ENCODE measurements at regions not wholly inside any gene's neighbourhood (a gene's known extent, or its start where the extent isn't known, plus 50 kb on each side); places are given as distances from the start of the nearest gene placed in this dataset.

- no peak overlapping the region for H3K4me2 ChIP-seq (ENCODE audit: low read length)
- no peak overlapping the region for H3K27ac ChIP-seq (ENCODE audit: low read length)
- H2AFZ ChIP-seq (ENCODE audit: low read depth, low read length), result no peak overlapping the region
- H3K9ac ChIP-seq (ENCODE audit: low read length), result no peak overlapping the region
- H3K9me3 ChIP-seq (ENCODE audit: insufficient read depth, low read length), result no peaks in the 10 kb centered on the region
- H3K27me3 ChIP-seq (ENCODE audit: low read depth, low read length), result no peaks in the 10 kb centered on the region
- H4K20me1 ChIP-seq (ENCODE audit: insufficient read depth, low read length), result no peaks in the 10 kb centered on the region
- no peaks in the 10 kb centered on the region for H3K4me1 ChIP-seq (ENCODE audit: low read length)
- no peaks in the 10 kb centered on the region for H3K79me2 ChIP-seq (ENCODE audit: low read length)
- H3K4me3 ChIP-seq (ENCODE audit: low read length), result no peak overlapping the region
- TF ChIP-seq CTCF (IDR thresholded peaks at IDR 0.05; ENCODE audit: low read depth, low read length) (no peak), EZH2phosphoT487 (IDR thresholded peaks at IDR 0.05; ENCODE audit: low read depth) (no peak)
- H3K36me3 ChIP-seq (replicated peaks; ENCODE audit: low read depth, low read length), result no peaks in the 10 kb centered on the region
Observed at GRCh38 chr19:31424861-31425620, 75.8 kb upstream of the TSHZ3 start.

- no peak for TF ChIP-seq EZH2phosphoT487 (IDR thresholded peaks at IDR 0.05; ENCODE audit: low read depth)
- TF ChIP-seq CTCF (IDR thresholded peaks at IDR 0.05; ENCODE audit: low read depth, low read length), result no peak
Observed at GRCh38 chr19:31427857-31428256, 78.6 kb upstream of the TSHZ3 start.

GRCh38 chr19:31430381-31430780, 81.1 kb upstream of the TSHZ3 start:
- Histone ChIP-seq H3K9me3 (ENCODE audit: insufficient read depth, low read length) (no peaks in the 10 kb centered on the region), H3K79me2 (ENCODE audit: low read length) (no peaks in the 10 kb centered on the region), H2AFZ (ENCODE audit: low read depth, low read length) (no peak overlapping the region), H3K4me2 (ENCODE audit: low read length) (no peak overlapping the region), H3K27ac (ENCODE audit: low read length) (no peak overlapping the region), H3K4me3 (ENCODE audit: low read length) (no peak overlapping the region), H3K4me1 (ENCODE audit: low read length) (no peaks in the 10 kb centered on the region), H3K36me3 (replicated peaks; ENCODE audit: low read depth, low read length) (no peaks in the 10 kb centered on the region), H4K20me1 (ENCODE audit: insufficient read depth, low read length) (no peaks in the 10 kb centered on the region), H3K27me3 (ENCODE audit: low read depth, low read length) (no peaks in the 10 kb centered on the region), H3K9ac (ENCODE audit: low read length) (no peak overlapping the region)
- TF ChIP-seq EZH2phosphoT487 (IDR thresholded peaks at IDR 0.05; ENCODE audit: low read depth) (no peak), CTCF (IDR thresholded peaks at IDR 0.05; ENCODE audit: low read depth, low read length) (no peak)

More at GRCh38 chr19:31427857-31428256, 78.6 kb upstream of the TSHZ3 start:
- H3K27me3 ChIP-seq (ENCODE audit: low read depth, low read length), result no peaks in the 10 kb centered on the region
- no peak overlapping the region for H3K9ac ChIP-seq (ENCODE audit: low read length)
- no peaks in the 10 kb centered on the region for H4K20me1 ChIP-seq (ENCODE audit: insufficient read depth, low read length)
- no peaks in the 10 kb centered on the region for H3K9me3 ChIP-seq (ENCODE audit: insufficient read depth, low read length)
- H3K4me1 ChIP-seq (ENCODE audit: low read length), result no peaks in the 10 kb centered on the region
- no peaks in the 10 kb centered on the region for H3K79me2 ChIP-seq (ENCODE audit: low read length)
- H3K36me3 ChIP-seq (replicated peaks; ENCODE audit: low read depth, low read length), result no peaks in the 10 kb centered on the region
- no peak overlapping the region for H2AFZ ChIP-seq (ENCODE audit: low read depth, low read length)
- H3K27ac ChIP-seq (ENCODE audit: low read length), result no peak overlapping the region
- no peak overlapping the region for H3K4me3 ChIP-seq (ENCODE audit: low read length)
- H3K4me2 ChIP-seq (ENCODE audit: low read length), result no peak overlapping the region

- Histone ChIP-seq H3K9me3 (ENCODE audit: insufficient read depth, low read length) (no peaks in the 10 kb centered on the region), H3K27me3 (ENCODE audit: low read depth, low read length) (no peaks in the 10 kb centered on the region), H3K9ac (ENCODE audit: low read length) (no peak overlapping the region), H3K4me2 (ENCODE audit: low read length) (no peak overlapping the region), H3K79me2 (ENCODE audit: low read length) (no peaks in the 10 kb centered on the region), H2AFZ (ENCODE audit: low read depth, low read length) (no peak overlapping the region), H4K20me1 (ENCODE audit: insufficient read depth, low read length) (no peaks in the 10 kb centered on the region), H3K27ac (ENCODE audit: low read length) (no peak overlapping the region), H3K4me3 (ENCODE audit: low read length) (no peak overlapping the region), H3K36me3 (replicated peaks; ENCODE audit: low read depth, low read length) (no peaks in the 10 kb centered on the region), H3K4me1 (ENCODE audit: low read length) (no peaks in the 10 kb centered on the region)
- TF ChIP-seq EZH2phosphoT487 (IDR thresholded peaks at IDR 0.05; ENCODE audit: low read depth), result no peak
- no peak for TF ChIP-seq CTCF (IDR thresholded peaks at IDR 0.05; ENCODE audit: low read depth, low read length)
Observed at GRCh38 chr19:31432201-31432810, 83.1 kb upstream of the TSHZ3 start.

Data from OCI-LY3 (cell line).